Motor neuron (in vitro differentiated cells): ENCODE measurements at regions not wholly inside any gene's neighbourhood (a gene's known extent, or its start where the extent isn't known, plus 50 kb on each side); places are given as distances from the start of the nearest gene placed in this dataset.

Experiments used
- ATAC-seq, 8 experiments: fragments of 200-7000 bp; cut with Tn5 transposase; replicated peaks in 6 of 8; 2 replicates each; pipeline ENCODE4 v1.8.0; 2021; ENCODE audit warnings: mild to moderate bottlenecking in 8 of 8, moderate library complexity in 8 of 8
- H3K27ac ChIP-seq, 2 donors: fragments of 250-450 bp; sonication (Bioruptor Pico); 2 replicates each; pipeline ENCODE4 v1.9.0; 2021; ENCODE audit warnings: antibody characterized with exemption in 2 of 2, mild to moderate bottlenecking in 2 of 2, moderate library complexity in 1 of 2
- H3K4me1 ChIP-seq, 2 donors: fragments of 250-450 bp; sonication (Bioruptor Pico); replicated peaks in 1 of 2; 2 replicates each; pipeline ENCODE4 v1.6.1; 2021; ENCODE audit warnings: antibody characterized with exemption in 2 of 2, mild to moderate bottlenecking in 2 of 2, moderate library complexity in 1 of 2
- H3K4me3 ChIP-seq, 5 donors: fragments of 250-450 bp; sonication (Bioruptor Pico); 2 replicates each; pipeline ENCODE4 v1.9.0; 2021; ENCODE audit warnings: antibody characterized with exemption in 5 of 5, mild to moderate bottlenecking in 5 of 5, moderate library complexity in 4 of 5
- WGBS, 10 experiments: fragments of 450-650 bp; shearing (Covaris generic); methylation state at CpG; one replicate each; pipeline ENCODE4 v1.0.0; 2022; 5-methylcytosine and 5-hydroxymethylcytosine counted together
- in situ Hi-C, 9 experiments: fragments of 400-800 bp; cut with MboI; loops; one replicate each; pipeline ENCODE4 v1.15.0; 2021; ENCODE audit warnings: low sequenced_read_pairs in 9 of 9, low pct_unique_long_range_greater_than_20kb in 2 of 9; ENCODE audit not compliant: unreplicated experiment in 9 of 9

DNA sequence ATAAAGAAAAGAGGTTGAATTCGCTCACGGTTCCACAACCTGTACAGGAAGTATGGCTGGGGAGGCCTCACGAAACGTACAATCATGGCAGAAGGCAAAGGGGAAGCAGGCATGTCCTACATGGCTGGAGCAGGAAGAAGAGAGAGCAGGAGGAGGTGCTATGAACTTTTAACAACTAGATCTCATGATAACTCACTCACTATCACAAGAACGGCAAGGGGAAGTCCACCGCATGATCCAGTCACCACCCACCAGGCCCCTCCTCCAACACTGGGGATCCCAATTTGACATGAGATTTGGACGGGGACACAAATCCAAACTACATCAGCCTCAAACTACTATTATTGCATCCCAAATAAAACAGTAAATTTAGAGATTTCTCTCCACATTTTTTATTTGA, 53.6 kb upstream of the CST7 start:
- ATAC-seq, result no peak
- Histone ChIP-seq H3K4me1 (no peaks in the 10 kb centered on the region), H3K4me3 (no peak overlapping the region), H3K27ac (no peak overlapping the region)
- 25 to 89% (median 73%) methylated on average over 1 to 6 of the region's 7 CpGs; no CpG with 5 or more reads in 1 of the 10 experiments for WGBS, 10 experiments
- in situ Hi-C loops, result no loop called here

DNA sequence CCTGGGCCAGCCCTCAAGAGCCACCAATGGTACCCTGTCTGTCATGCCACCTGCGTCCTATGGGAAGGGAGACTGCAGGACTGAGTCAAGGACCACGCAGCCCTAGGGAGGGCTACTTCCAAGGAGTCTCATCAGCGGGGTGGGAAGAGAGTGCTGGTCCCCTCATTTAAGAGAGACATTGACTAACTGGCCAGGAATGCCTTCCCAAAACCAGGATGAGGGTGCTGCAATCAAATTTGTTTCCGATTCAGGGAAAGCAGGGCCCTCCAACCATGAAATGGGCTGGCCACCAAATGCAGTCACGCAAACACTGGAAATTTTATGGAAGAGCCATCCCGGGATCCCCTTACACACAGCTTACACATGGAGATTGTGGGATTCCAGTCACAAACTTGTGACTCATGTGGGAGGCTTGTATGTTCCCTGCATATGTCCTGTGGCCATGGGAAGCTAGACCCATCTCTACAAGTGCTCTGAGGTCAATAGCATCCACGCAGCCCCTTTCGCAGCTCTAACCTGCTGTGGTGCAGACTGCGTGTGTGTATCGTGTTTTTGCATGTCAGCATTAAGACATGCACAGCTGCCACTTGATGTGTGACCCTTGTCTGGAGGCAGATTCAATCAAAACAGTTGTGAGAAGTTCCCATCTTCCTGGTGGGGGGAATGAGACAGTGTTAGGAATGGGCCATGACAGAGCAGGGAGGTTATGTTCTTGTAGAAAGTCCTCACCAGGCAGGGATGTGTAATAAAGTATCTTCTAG, 53.0 kb upstream of the CST7 start:
- ATAC-seq, result no peak
- Histone ChIP-seq H3K4me1 (no peaks in the 10 kb centered on the region), H3K27ac (no peak overlapping the region), H3K4me3 (no peak overlapping the region)
- in situ Hi-C loops, result no loop called here
- 21 to 91% (median 69%) methylated on average over 2 to 9 of the region's 10 CpGs; no CpG with 5 or more reads in 4 of the 10 experiments for WGBS, 10 experiments

- in situ Hi-C loops, result no loop called here
- Histone ChIP-seq H3K4me1 (no peaks in the 10 kb centered on the region), H3K4me3 (no peak overlapping the region), H3K27ac (no peak overlapping the region)
- no peak for ATAC-seq
- WGBS, 10 experiments, result 17 to 89% (median 60%) methylated on average over 1 to 5 of the region's 5 CpGs; no CpG with 5 or more reads in 3 of the 10 experiments
These were observed 52.1 kb upstream of the CST7 start for GRCh38 chr20:24896984-24897383.

DNA sequence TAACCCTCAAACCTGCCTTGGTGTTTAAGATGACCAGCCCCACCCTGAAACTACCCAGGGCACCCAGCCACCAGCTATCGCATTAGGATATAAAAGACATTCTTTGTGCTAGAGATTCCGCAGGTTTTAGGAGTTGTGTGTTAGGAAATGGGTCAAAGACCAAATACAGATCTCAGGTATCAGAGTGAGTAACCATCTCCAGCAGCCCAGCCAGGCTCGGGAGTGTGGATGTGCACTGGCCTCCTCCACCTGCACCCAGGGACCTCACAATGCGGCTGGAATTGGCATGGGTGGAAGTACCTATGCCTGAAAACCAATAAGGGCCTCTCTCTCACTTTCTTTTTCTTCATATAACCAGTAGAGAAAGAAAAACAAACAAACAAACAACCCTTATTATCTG, 51.1 kb upstream of the CST7 start:
- no peak for ATAC-seq
- in situ Hi-C loops, result no loop called here
- whole genome bisulfite sequencing, 10 experiments, result 40 to 100% (median 60%) methylated on average over 1 to 3 of the region's 4 CpGs; no CpG with 5 or more reads in 4 of the 10 experiments
- Histone ChIP-seq H3K27ac (no peak overlapping the region), H3K4me3 (no peak overlapping the region), H3K4me1 (no peaks in the 10 kb centered on the region)

DNA sequence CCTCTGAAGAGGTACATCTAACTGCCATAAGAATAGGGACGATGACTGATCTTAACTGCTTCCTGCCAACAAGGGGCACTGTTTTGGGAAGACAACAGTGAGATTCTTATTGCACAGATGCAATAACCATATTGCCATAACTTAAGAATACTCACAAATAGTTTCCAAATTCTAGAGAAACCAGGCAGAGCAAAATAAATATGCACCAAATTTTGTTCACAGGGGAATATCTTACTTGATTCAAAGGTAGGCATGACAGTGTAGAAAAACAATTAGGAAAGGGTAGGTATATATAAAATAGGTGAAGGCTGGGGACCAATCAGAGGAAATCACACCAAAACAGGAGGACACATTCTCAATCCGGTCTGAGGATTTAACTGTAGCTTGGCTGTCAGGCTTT, 49.9 kb upstream of the CST7 start:
- 0 to 92% (median 71%) methylated on average over 1 to 2 of the region's 2 CpGs; no CpG with 5 or more reads in 4 of the 10 experiments for WGBS, 10 experiments
- ATAC-seq, result no peak
- H3K4me3 ChIP-seq, result no peak overlapping the region
- no peak overlapping the region for H3K27ac ChIP-seq
- no peaks in the 10 kb centered on the region for H3K4me1 ChIP-seq
- in situ Hi-C loops, result no loop called here
